ENCODE measurements at regions not wholly inside any gene's neighbourhood (a gene's known extent, or its start where the extent isn't known, plus 50 kb on each side); places are given as distances from the start of the nearest gene placed in this dataset.
A peak's percentile ranks its signal among the peaks of the same experiment; 100 is the strongest.

DNA sequence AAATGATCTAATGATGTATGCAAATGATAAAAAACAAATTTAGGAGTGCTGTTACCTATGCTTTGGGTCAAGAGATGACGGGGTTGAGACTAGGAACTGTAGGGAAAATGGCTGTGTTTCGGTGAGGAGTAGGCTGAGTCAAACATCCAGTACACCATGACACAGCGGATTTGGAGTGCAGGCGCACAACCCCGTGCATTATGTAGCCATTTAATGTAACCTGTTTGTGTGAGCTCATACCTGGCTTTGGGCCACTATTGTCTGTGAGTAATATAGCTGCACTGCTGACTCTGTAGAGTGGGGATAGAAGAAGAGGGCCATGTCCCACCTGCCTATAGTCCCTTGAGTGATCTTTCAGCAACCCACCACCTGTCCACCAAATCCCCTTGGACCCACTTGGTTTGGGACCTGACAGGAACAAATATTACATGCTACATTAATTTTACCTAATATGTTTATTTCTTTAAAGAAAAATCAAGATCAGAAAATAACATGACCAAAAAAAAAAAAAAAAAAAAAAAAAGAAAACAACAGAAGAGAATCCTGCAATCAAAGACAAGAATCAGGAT lies 95.5 kb upstream of the KLHL1 start:
- no TSS peak for BruUV-seq (replicated peaks)
- intact Hi-C loops (cut with micrococcal nuclease), result no loop called here
- no peaks in the 10 kb centered on the region for H4K20me1 ChIP-seq (replicated peaks; ENCODE audit: control insufficient read depth, extremely low read depth, insufficient read depth, low read length)

More for the DNA sequence above, 95.5 kb upstream of the KLHL1 start:
- ChIA-PET POLR2A (no interaction called here), CTCF (no interaction called here)
- Histone ChIP-seq H3K36me3 (ENCODE audit: control insufficient read depth in 2 of 2, extremely low read depth in 1 of 2, insufficient read depth in 2 of 2, low read length in 2 of 2) (no peaks in the 10 kb centered on the region), H3K4me3 (replicated peaks in 1 of 3; ENCODE audit: insufficient read depth in 1 of 3, low read depth in 1 of 3, low read length in 3 of 3) (no peak overlapping the region), H3K4me1 (ENCODE audit: control insufficient read depth, extremely low read depth, insufficient read depth, low read length) (no peaks in the 10 kb centered on the region), H3K4me2 (ENCODE audit: insufficient read depth, low read length) (no peak overlapping the region), H2AFZ (ENCODE audit: low read depth, low read length) (no peak overlapping the region), H3K9ac (replicated peaks; ENCODE audit: extremely low read depth, insufficient read depth, low read length) (no peak overlapping the region), H3K9me1 (replicated peaks; ENCODE audit: control insufficient read depth, extremely low read depth, insufficient read depth, low read length) (no peaks in the 10 kb centered on the region), H3K9me3 (replicated peaks; ENCODE audit: control insufficient read depth, insufficient read depth, low read length) (peaks cover 2% of the 10 kb centered on the region), H3K27ac (ENCODE audit: insufficient read depth, low read depth, low read length) (no peak overlapping the region), H3K27me3 (ENCODE audit: control insufficient read depth in 2 of 2, insufficient read depth in 2 of 2, low read length in 2 of 2) (no peaks in the 10 kb centered on the region), H3K79me2 (ENCODE audit: control insufficient read depth, insufficient read depth, low read length) (no peaks in the 10 kb centered on the region)
- dilution Hi-C loops (cut with MboI; ENCODE audit: extremely low pct_ligation_motif_present, low sequenced_read_pairs), result no loop called here
- FAIRE-seq (no peak), DNase-seq (ENCODE audit: low read depth, low spot score) (peak; percentile 1)
- TF ChIP-seq FOS (IDR thresholded peaks at IDR 0.05; ENCODE audit: borderline replicate concordance, insufficient read depth, low read length) (no peak), GATA2 (IDR thresholded peaks at IDR 0.05; ENCODE audit: insufficient read depth, insufficient read length, low read depth, low read length) (no peak), EZH2 (IDR thresholded peaks at IDR 0.05; ENCODE audit: borderline replicate concordance, low read depth, low read length, severe bottlenecking) (no peak), MYC (IDR thresholded peaks at IDR 0.05; ENCODE audit: low read depth, low read length) (no peak), POLR2AphosphoS5 (IDR thresholded peaks at IDR 0.05; ENCODE audit: insufficient read depth, low read depth, low read length) (no peak), JUN (IDR thresholded peaks at IDR 0.05; ENCODE audit: borderline replicate concordance, insufficient read depth, insufficient read length, low read depth) (no peak)
- TF ChIP-seq, protein P1, sequence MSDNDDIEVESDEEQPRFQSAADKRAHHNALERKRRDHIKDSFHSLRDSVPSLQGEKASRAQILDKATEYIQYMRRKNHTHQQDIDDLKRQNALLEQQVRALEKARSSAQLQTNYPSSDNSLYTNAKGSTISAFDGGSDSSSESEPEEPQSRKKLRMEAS (IDR thresholded peaks at IDR 0.05; ENCODE audit: insufficient read depth, insufficient read length), result no peak
- TF ChIP-seq, protein P2, sequence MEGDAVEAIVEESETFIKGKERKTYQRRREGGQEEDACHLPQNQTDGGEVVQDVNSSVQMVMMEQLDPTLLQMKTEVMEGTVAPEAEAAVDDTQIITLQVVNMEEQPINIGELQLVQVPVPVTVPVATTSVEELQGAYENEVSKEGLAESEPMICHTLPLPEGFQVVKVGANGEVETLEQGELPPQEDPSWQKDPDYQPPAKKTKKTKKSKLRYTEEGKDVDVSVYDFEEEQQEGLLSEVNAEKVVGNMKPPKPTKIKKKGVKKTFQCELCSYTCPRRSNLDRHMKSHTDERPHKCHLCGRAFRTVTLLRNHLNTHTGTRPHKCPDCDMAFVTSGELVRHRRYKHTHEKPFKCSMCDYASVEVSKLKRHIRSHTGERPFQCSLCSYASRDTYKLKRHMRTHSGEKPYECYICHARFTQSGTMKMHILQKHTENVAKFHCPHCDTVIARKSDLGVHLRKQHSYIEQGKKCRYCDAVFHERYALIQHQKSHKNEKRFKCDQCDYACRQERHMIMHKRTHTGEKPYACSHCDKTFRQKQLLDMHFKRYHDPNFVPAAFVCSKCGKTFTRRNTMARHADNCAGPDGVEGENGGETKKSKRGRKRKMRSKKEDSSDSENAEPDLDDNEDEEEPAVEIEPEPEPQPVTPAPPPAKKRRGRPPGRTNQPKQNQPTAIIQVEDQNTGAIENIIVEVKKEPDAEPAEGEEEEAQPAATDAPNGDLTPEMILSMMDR (IDR thresholded peaks at IDR 0.05; ENCODE audit: extremely low read depth in 1 of 2, insufficient read depth in 1 of 2, low read depth in 1 of 2, low read length in 2 of 2), result no peak
